GM18867 (cell line): ENCODE measurements at regions not wholly inside any gene's neighbourhood (a gene's known extent, or its start where the extent isn't known, plus 50 kb on each side); places are given as distances from the start of the nearest gene placed in this dataset.
"Not testable (repeated sequence)": the region's sequence is repeated elsewhere in the genome, so short reads cannot be mapped to it uniquely, and the experiment has no call there.

Source experiments
- ATAC-seq: cut with Tn5 transposase; IDR thresholded peaks from one replicate; pipeline ENCODE4 v1.9.1; 2021; ENCODE audit warnings: mild to moderate bottlenecking, moderate library complexity; ENCODE audit not compliant: unreplicated experiment

DNA sequence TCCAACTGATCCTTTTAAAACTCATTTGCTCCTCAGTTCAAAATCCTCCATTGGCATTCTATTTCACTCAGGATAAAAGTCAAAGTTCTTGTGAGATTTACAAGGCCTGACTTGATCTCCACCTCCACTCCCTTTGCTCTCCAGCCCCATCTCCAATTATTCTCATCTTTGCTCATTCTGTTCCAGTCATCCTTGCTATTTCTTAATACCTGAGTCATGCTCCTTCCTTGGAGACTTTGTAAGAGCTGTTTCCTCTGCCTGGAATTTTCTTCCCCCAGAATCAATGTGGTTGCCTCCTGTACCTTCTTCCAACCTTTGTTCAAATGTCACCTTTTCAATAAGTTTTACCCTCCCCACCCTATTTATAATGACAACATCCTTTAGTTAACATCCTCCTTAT lies 373.5 kb downstream of the HTR1B start:
- ATAC-seq, result no peak

- ATAC-seq, result not testable (repeated sequence)
Observed at GRCh38 chr6:77087794-77088318, 375.4 kb downstream of the HTR1B start.

DNA sequence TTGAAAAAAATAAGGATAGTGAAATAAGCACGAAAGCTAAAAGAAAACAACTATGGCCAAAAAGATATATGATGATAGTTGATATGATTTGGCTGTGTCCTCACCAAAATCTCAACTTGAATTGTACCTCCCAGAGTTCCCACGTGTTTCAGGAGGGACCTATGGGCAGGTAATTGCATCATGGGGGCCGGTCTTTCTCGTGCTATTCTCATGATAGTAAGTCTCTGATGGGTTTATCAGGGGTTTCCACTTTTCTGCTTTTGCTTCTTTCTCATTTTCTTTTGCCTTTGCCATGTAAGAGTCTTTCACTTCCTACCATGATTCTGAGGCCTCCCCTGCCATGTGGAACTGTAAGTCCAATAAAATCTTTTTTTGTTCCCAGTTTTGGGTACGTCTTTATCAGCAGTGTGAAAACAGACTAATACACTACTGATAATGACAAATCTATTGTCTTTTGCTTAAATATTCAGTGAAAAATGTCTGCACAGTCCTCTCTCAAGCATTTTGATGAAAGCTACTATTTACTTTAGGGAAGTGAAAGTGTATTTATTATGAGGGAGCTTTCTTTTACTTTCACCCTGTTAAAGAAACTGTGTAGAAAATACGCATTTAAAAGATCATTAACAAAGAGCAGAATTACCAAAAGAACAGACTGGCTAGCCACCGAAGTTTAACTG lies 389.1 kb downstream of the HTR1B start:
- ATAC-seq, result peak; percentile 76

DNA sequence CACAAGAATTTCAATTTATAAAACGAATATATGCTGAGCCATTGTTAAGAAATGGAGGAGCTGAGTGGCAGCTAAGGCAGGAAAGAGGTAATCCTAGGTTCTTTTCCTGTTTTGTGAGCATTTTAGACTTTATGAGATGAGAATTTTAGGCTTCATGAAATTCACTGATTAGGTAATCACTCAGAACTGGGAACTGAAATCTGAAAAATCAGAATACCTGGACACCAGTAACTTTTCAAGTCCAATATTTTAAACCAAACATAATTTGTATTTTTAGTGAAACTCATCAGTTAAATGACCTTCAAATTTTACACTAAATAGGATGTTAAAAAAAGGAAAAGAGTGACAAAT lies 389.9 kb downstream of the HTR1B start:
- no peak for ATAC-seq

- ATAC-seq, result no peak
Observed at GRCh38 chr6:77072694-77073409, 390.4 kb downstream of the HTR1B start.

DNA sequence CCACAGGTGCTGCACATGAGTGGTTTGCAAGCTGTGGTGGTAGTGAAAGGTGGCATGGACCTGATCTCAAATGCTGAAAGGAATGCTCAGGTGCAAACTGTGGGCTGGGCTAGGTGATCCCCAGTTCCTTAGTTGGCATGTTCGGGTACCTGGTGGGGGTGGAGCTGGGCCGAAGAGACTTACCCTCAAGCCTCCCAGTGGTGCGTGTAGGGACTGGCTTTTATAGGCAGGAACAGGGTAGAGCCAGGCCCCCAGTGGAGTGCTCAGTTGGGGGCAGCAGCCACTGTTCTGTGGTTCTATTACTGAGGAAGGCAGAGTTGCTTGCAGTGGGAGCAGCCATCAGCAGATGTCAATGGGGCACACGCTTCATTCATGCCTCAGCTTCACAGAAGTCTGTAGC lies 399.8 kb downstream of the HTR1B start:
- no peak for ATAC-seq

- no peak for ATAC-seq
Observed at GRCh38 chr6:77055711-77056110, 407.6 kb downstream of the HTR1B start.

DNA sequence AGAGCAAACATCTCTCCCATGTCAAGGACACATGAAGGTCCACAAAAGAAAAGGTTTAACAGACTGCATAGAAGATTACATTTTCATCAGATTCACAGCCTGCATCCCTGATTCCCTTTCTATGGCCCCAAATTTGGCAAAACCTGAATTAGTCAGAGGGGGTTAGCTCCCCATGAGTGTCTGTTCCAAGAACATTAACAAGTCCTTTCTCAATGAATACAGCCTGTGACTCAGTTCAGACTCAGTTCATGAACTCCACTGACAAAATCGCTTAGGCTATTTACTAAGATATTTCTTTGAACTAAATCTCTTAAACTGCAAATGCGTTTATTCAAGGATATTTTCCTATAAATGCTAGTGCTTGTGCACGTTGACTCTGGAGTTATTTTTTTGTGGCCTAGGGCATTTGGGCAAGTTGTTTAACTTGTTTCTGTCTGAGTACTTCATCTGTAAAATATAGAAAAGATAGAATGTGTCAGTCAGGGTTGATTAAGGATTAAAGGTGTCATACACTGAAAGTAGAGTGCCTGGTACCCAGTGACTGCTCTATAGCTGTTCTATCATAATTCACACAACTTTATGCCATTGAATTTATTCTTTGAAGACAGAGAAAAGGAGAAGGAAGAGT lies 422.6 kb downstream of the HTR1B start:
- ATAC-seq, result no peak

DNA sequence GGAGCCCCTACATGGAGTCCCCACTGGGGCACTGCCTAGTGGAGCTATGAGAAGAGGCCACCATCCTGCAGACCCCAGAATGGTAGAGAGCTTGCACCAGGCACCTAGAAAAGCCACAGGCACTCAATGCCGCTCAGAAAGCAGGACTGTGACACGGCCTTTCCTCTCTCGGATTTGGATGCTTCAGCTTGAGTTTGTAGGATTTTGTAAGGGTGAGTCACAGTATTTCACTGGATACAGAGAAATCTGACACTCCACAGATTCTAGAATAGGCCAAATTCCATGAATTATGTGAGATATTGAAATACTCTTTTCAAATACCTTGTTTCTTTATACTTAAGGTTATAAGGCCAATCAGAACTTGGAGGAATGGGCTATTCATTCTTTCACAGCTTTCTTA lies 424.5 kb downstream of the HTR1B start:
- no peak for ATAC-seq

- ATAC-seq, result no peak
Observed at GRCh38 chr6:77037439-77037838, 425.9 kb downstream of the HTR1B start.

GRCh38 chr6:77036400-77036799 lies 426.9 kb downstream of the HTR1B start:
- ATAC-seq, result no peak

DNA sequence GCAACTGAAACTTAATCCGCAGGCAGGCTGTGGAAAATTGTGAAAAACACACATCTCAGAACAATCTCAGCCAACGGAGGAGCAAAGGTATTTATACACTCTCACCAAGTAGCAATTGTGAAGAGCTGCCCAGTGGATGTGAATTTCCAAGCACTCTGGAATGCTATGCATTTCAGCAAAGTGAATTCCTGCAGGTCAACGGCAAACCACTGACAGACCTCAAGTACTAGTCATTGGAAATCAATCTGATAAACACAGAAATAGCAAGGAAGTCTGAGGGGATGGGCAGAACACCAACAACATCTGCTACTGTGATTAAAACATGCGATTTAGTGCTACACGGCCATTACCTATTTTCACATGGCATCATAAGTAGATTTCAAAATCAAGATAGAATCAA lies 429.1 kb downstream of the HTR1B start:
- no peak for ATAC-seq

DNA sequence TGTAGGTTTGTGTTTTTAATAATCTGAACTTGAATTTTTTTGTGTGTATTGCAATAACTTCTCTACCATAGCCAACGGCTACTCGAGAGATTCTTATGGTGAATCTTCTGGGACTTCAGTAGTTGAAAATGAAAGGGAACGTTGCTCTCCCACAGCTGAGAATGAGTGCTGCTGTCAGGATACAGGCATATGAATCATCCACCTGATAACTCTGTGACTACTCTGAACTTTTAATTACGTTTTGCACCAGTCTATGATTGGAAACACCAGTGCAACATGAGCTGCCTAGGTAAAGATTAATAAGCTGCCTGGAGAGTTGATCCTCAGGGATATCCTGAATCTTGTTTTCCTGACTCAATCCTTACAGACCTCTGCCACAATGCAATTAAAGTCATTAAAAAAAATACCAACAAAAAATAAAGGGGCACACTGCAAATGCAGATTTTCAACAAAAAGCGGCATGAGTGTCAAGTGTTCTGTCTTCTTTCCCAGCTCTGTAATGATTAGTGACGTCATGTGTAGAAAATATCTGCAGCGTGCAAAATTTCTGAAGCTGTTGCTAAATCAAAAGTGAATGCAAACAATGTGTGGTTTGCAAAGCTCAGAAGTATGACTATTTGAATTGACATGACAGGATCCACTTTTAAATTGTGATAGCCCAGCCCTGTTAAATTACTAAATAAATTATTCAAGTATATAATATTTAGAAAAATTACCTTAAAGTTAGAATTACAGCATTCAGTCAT lies 432.2 kb downstream of the HTR1B start:
- ATAC-seq, result no peak

DNA sequence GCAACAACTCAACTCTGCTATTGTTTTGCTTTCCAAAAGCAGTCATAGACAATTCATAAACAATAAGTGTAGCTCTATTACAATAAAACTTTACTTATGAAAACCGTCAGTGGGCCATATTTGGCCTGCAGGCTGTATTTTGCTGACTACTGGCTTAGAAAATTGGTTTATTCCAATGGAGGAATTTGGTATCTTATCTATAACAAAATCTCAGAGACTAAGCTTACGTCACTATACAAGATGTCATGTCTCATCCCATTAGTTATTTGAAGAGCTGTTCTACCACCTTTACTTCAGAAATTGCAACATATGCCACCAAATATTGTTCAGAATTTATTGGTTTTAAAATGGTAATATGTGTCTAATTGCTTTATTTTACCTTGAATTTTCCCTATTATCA lies 436.9 kb downstream of the HTR1B start:
- ATAC-seq, result no peak

- no peak for ATAC-seq
Observed at GRCh38 chr6:77025736-77026223, 437.5 kb downstream of the HTR1B start.

DNA sequence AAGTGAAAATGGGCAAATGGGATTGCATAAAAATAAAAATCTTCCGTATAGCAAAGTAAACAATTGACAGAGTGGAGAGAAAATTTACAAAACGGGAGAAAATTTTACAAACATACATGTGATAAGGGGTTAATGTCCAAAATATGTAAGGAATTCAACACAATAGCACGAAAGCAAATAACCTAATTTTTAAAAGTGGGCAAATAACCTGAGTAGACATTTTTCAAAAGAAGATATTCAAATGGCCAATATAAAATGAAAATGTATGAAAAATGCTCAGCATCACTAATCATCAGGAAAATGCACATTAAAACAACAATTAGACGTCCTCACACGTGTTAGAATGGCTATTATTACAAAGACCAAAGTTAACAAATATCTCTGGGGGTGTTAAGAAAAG lies 441.5 kb downstream of the HTR1B start:
- no peak for ATAC-seq

- no peak for ATAC-seq
Observed at GRCh38 chr6:77021232-77021631, 442.1 kb downstream of the HTR1B start.

- ATAC-seq, result no peak
Observed at GRCh38 chr6:77019081-77019480, 444.2 kb downstream of the HTR1B start.

- no peak for ATAC-seq
Observed at GRCh38 chr6:77017537-77017936, 445.8 kb downstream of the HTR1B start.

DNA sequence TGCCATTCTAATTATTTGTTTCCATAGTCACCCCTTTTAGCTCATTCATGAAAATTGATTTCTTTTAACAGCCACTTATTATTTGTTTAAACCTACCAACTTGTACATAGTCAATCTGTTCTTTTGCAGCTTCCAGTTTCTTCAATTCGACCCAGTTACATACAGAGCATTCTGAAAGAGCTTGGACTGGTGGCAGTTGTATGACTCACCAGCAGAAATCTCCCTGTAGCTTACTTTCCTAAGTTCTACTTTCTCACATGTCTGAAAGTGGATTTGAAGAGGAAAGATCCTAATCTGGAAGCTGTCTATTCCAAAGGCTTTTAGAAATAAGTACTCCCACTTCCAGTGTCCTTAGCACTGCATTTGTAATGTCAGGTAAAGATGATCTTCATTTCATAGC lies 447.9 kb downstream of the HTR1B start:
- no peak for ATAC-seq

DNA sequence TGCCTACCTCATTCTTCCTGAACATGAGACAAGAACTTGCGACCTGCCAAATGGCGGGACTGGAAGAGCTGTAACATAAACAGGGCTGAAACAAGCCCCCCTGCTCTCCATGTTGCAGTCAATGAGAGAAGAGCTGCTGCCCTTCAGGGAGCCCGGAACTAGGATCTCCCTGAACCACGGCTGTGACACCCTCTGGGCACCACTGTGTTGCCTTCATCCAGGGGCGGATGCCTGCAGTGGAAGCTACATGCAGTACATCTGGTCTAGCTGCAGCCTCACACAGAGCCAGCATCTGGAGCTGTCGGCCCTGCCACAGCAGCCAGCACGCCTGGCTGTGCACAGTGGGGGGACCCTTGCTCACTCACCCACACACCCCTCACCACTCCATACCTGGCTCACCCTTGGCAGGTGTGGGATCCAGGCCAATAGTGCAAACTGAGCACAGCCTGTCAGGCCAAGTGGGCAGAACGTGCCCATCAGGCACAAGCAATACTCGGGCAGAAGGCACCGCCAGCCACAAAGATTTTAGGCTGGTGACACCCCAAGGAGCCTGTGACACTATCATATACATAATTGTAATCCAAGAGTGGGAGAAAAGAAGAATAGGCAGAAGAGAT lies 451.3 kb downstream of the HTR1B start:
- no peak for ATAC-seq
